ENCODE measurements at regions not wholly inside any gene's neighbourhood (a gene's known extent, or its start where the extent isn't known, plus 50 kb on each side); places are given as distances from the start of the nearest gene placed in this dataset.

- TF ChIP-seq POLR2A (IDR thresholded peaks at IDR 0.05; ENCODE audit: low read depth, low read length) (no peak), TAF1 (IDR thresholded peaks at IDR 0.05; ENCODE audit: borderline replicate concordance, low read depth, low read length) (no peak), POLR2AphosphoS5 (IDR thresholded peaks at IDR 0.05; ENCODE audit: low read depth, low read length) (no peak)
Measured at GRCh38 chr5:118115791-118116190, 872.6 kb downstream of the DTWD2 start.

Measured in GM12892 (cell line).